ENCODE measurements at regions not wholly inside any gene's neighbourhood (a gene's known extent, or its start where the extent isn't known, plus 50 kb on each side); places are given as distances from the start of the nearest gene placed in this dataset.

DNA sequence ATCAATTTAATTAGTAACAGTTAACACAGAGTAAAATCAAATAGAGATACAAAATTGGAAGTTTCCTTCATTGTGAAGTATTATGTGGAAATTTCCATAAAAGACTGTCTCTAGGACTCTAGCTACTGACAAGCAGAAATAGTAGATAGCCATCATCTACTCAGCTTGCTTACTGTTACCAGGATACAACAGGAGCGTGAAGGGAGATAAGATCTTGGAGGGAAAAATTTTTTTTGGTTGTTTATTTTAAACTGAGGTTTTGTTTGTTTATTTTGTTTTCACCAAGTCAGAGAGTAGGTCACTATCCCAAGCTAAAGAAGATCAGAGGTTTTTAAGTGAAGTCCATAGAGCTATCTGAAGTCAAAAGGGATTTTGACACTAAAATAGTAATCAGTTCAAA lies 861.3 kb upstream of the MGAT4C start:
- no peaks in the 10 kb centered on the region for H3K27me3 Mint-ChIP-seq (ENCODE audit: insufficient read depth, unreplicated experiment)
- no peaks in the 10 kb centered on the region for H3K4me1 Mint-ChIP-seq (ENCODE audit: insufficient read depth, unreplicated experiment)
- H3K9me3 Mint-ChIP-seq (ENCODE audit: unreplicated experiment), result no peaks in the 10 kb centered on the region
- H3K36me3 Mint-ChIP-seq (ENCODE audit: insufficient read depth, unreplicated experiment), result no peaks in the 10 kb centered on the region
- H3K27ac Mint-ChIP-seq (ENCODE audit: low read depth, unreplicated experiment), result no peak overlapping the region
- CTCF ChIA-PET, result interaction anchor here (0.6 to 0.7 kb wide), 2 partner anchors 17 to 489 kb away, joined by 3 read pairs; no protein-coding TSS in a partner anchor
- POLR2A ChIA-PET, result no interaction called here
- no peak overlapping the region for H3K4me3 Mint-ChIP-seq (ENCODE audit: unreplicated experiment)
- no peak for DNase-seq (ENCODE audit: unreplicated experiment)
- intact Hi-C loops (cut with micrococcal nuclease), result no loop called here
- BruUV-seq (replicated peaks), result no TSS peak
- TF ChIP-seq CTCF (IDR thresholded peaks at IDR 0.05; ENCODE audit: unreplicated experiment), result no peak

DNA sequence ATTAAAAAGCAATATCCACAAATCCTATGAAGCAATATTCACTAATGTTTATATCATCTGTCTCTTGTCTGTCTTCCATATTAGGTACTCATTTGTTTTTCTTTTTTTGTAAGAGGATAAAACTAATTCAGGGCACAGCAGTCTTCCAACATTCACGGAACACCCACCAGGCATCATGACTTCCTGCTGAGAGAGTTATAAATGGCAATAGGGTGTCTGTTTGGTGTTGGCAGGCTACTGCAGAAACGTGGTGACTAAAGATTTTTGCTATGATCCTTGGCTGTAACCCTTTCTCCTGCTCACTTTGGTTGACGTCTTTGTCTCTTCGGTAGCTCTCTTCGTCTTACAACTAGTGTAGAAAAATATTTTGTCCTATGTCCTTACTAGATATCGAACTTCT lies 860.6 kb upstream of the MGAT4C start:
- no peak for TF ChIP-seq CTCF (IDR thresholded peaks at IDR 0.05; ENCODE audit: unreplicated experiment)
- no peaks in the 10 kb centered on the region for H3K4me1 Mint-ChIP-seq (ENCODE audit: insufficient read depth, unreplicated experiment)
- H3K36me3 Mint-ChIP-seq (ENCODE audit: insufficient read depth, unreplicated experiment), result no peaks in the 10 kb centered on the region
- DNase-seq (ENCODE audit: unreplicated experiment), result no peak
- BruUV-seq (replicated peaks), result no TSS peak
- CTCF ChIA-PET, result interaction anchor here (0.6 kb wide), 1 partner anchor 488 kb away, joined by 3 read pairs; no protein-coding TSS in a partner anchor
- intact Hi-C loops (cut with micrococcal nuclease), result no loop called here
- H3K9me3 Mint-ChIP-seq (ENCODE audit: unreplicated experiment), result no peaks in the 10 kb centered on the region
- POLR2A ChIA-PET, result no interaction called here
- H3K4me3 Mint-ChIP-seq (ENCODE audit: unreplicated experiment), result no peak overlapping the region
- no peaks in the 10 kb centered on the region for H3K27me3 Mint-ChIP-seq (ENCODE audit: insufficient read depth, unreplicated experiment)
- H3K27ac Mint-ChIP-seq (ENCODE audit: low read depth, unreplicated experiment), result no peak overlapping the region

DNA sequence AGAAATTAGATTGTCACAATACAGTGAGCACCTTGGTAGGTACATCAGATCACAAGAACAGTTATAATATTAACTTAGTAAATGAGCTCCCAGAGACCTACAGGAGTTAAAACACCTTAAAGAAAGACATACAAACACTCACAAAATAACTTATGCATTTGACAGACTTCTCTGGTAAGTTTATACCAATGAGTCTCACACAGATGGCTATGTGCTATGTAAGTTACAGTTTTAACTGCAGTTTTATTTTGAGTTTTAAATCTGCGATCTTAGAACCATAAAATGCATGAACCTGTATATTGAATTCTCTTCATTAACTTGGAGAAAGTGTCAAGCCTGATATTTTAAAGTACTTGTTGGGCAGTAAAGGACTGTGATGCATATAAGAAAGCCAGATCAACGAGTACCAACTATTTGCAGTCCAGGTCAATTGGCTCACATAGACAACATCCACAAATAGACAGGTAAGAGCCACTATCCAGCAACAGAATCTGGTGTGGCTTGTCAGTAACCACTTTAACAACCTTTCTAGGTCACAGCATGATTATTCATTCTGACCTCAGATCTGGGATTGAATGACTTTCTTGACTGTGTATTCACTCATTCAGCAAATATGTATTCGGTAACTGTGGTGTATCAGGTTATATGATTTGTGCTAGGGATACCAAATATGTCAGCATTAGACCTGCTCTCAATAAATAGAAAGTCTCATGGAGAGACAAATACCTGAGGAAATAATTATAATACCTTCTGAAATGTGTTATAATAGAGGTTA lies 856.6 kb upstream of the MGAT4C start:
- H3K27ac Mint-ChIP-seq (ENCODE audit: low read depth, unreplicated experiment), result no peak overlapping the region

DNA sequence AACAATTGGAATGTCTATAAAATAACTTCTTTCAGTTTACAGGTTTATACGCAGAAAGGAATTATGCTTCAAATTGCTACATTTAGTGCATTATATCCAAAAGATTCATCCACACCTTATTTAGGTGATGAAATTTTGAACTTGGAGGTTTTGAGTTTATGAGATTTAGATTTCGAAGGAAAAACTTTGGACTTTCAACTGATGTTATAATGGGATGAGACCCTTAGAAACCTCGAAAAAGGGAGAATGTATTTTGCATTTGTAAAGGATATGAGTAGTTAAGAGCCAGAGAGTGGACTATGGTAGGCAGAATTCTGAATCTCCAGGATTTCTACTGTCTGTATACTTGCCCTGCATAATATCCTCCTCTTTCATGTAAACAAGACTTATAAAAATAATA lies 851.6 kb upstream of the MGAT4C start:
- TF ChIP-seq CTCF (IDR thresholded peaks at IDR 0.05; ENCODE audit: unreplicated experiment), result no peak
- H3K27ac Mint-ChIP-seq (ENCODE audit: low read depth, unreplicated experiment), result no peak overlapping the region
- H3K4me3 Mint-ChIP-seq (ENCODE audit: unreplicated experiment), result no peak overlapping the region
- no peak for DNase-seq (ENCODE audit: unreplicated experiment)
- intact Hi-C loops (cut with micrococcal nuclease), result no loop called here
- ChIA-PET POLR2A (no interaction called here), CTCF (no interaction called here)
- no peaks in the 10 kb centered on the region for H3K9me3 Mint-ChIP-seq (ENCODE audit: unreplicated experiment)
- no TSS peak for BruUV-seq (replicated peaks)
- no peaks in the 10 kb centered on the region for H3K36me3 Mint-ChIP-seq (ENCODE audit: insufficient read depth, unreplicated experiment)
- H3K27me3 Mint-ChIP-seq (ENCODE audit: insufficient read depth, unreplicated experiment), result no peaks in the 10 kb centered on the region
- no peaks in the 10 kb centered on the region for H3K4me1 Mint-ChIP-seq (ENCODE audit: insufficient read depth, unreplicated experiment)

More for the DNA sequence above, 856.6 kb upstream of the MGAT4C start:
- Mint-ChIP-seq H3K36me3 (ENCODE audit: insufficient read depth, unreplicated experiment) (no peaks in the 10 kb centered on the region), H3K4me1 (ENCODE audit: insufficient read depth, unreplicated experiment) (no peaks in the 10 kb centered on the region), H3K4me3 (ENCODE audit: unreplicated experiment) (no peak overlapping the region), H3K27me3 (ENCODE audit: insufficient read depth, unreplicated experiment) (no peaks in the 10 kb centered on the region), H3K9me3 (ENCODE audit: unreplicated experiment) (no peaks in the 10 kb centered on the region)
- no peak for DNase-seq (ENCODE audit: unreplicated experiment)
- intact Hi-C loops (cut with micrococcal nuclease), result no loop called here
- BruUV-seq (replicated peaks), result no TSS peak
- POLR2A ChIA-PET, result no interaction called here
- TF ChIP-seq CTCF (IDR thresholded peaks at IDR 0.05; ENCODE audit: unreplicated experiment), result no peak
- CTCF ChIA-PET, result no interaction called here
